Gastrocnemius medialis (tissue), 4 donors: ENCODE measurements at regions not wholly inside any gene's neighbourhood (a gene's known extent, or its start where the extent isn't known, plus 50 kb on each side); places are given as distances from the start of the nearest gene placed in this dataset.

ENCODE experiments used
- CTCF ChIP-seq, 5 experiments: fragments of 450-650 bp in 3 of 5; fragments of 200-600 bp in 2 of 5; sonication (generic) in 2 of 5; IDR thresholded peaks in 4 of 5; conservative IDR thresholded peaks in 1 of 5; 1 replicate in 4 of 5; 2 replicates in 1 of 5; pipeline ENCODE4 v1.5.1; 2016 to 2019; ENCODE audit warnings: antibody characterized with exemption in 5 of 5, mild to moderate bottlenecking in 3 of 5, moderate library complexity in 3 of 5
- POLR2A ChIP-seq, 2 donors: fragments of 450-650 bp; IDR thresholded peaks; one replicate each; pipeline ENCODE4 v1.6.1; 2017; ENCODE audit warnings: antibody characterized with exemption in 2 of 2, mild to moderate bottlenecking in 2 of 2, moderate library complexity in 2 of 2

- no peak for TF ChIP-seq CTCF (IDR thresholded peaks at IDR 0.05 in 4 of 5, conservative IDR thresholded peaks at IDR 0.05 in 1 of 5)
- TF ChIP-seq POLR2A (IDR thresholded peaks at IDR 0.05) = no peak
Observed at GRCh38 chr7:127446842-127447241, 54.3 kb upstream of the ZNF800 start.
